ENCODE measurements at regions not wholly inside any gene's neighbourhood (a gene's known extent, or its start where the extent isn't known, plus 50 kb on each side); places are given as distances from the start of the nearest gene placed in this dataset.

GRCh38 chr3:18870074-18870640 lies 278.2 kb upstream of the KCNH8 start:
- no peak for TF ChIP-seq CTCF (conservative IDR thresholded peaks at IDR 0.05; ENCODE audit: low read length)
- TF ChIP-seq EZH2phosphoT487 (IDR thresholded peaks at IDR 0.05; ENCODE audit: borderline replicate concordance, low read depth, low read length), result no peak

Data from OCI-LY7 (cell line).